ENCODE measurements at regions not wholly inside any gene's neighbourhood (a gene's known extent, or its start where the extent isn't known, plus 50 kb on each side); places are given as distances from the start of the nearest gene placed in this dataset.

DNA sequence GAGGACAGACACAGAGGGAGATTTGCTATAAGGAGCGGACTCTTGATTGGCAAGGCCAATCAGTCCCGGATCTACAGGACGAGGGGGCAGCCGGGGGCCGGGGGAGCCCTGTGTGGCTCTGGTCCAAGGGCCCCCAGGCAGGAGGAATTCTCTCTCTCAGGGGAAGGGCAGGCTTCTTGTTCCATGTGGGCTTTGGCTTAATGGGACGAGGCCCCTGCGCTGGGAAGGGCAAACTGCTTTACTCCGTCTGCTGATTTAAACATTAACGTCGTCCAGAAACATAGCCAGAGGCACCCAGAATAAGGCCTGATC lies 75.9 kb downstream of the TMEM18 start (continued):
- no peak for TF ChIP-seq IRF3 (IDR thresholded peaks at IDR 0.05; ENCODE audit: low read depth, low read length)
- TF ChIP-seq ELF1 (IDR thresholded peaks at IDR 0.05), result no peak
- TF ChIP-seq, protein P1, sequence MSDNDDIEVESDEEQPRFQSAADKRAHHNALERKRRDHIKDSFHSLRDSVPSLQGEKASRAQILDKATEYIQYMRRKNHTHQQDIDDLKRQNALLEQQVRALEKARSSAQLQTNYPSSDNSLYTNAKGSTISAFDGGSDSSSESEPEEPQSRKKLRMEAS (IDR thresholded peaks at IDR 0.05; ENCODE audit: low read depth), result no peak
- no peak for TF ChIP-seq YY1 (IDR thresholded peaks at IDR 0.05; ENCODE audit: low read depth)
- TF ChIP-seq GABPA (IDR thresholded peaks at IDR 0.05; ENCODE audit: low read depth), result no peak
- no peak for TF ChIP-seq POLR2AphosphoS5 (IDR thresholded peaks at IDR 0.05; ENCODE audit: low read depth, low read length)
- no peak for TF ChIP-seq MEF2A (IDR thresholded peaks at IDR 0.05; ENCODE audit: borderline replicate concordance, low read depth)
- no peak for TF ChIP-seq EP300 (IDR thresholded peaks at IDR 0.05; ENCODE audit: borderline replicate concordance in 1 of 2, low read depth in 1 of 2, low read length in 1 of 2)

DNA sequence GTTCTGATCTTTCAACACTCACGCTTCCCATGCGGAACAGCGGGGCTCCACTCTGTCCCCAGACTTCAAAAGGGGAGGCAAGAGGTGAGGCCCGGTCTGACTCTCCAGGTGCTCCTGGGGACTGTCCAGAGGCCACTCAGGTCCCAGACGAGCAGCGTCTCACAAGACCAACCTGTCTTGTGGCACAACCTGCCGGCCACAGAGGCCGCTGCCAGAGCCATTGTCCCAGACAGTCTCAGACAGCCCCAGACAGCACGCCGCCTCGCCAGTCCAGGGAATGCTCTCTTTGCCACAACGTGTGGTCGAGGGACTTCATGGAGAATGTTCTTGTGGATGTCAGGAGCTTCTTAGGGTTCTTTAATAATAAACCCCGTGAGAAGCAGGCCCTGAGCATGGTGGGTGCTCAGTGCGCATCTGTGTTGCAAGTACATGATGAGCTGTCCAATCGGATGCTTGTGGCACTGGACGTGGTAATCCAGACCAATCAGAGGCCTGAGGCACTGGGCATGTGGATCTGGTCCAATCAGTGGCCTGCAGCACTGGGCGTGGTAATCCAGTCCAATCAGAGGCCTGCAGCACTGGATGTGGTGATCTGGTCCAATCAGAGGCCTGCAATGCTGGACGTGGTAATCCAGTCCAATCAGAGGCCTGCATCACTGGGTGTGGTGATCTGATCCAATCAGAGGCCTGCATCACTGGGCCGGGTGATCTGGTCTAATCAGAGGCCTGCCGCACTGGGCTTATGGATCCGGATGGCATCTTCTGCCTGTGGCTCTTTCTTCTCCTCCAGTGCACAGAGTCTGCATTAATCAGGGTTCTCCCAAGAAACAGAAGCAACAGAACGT lies 76.4 kb downstream of the TMEM18 start:
- TF ChIP-seq FOSL2 (IDR thresholded peaks at IDR 0.05; ENCODE audit: borderline replicate concordance, low read depth), result no peak
- CTCF ChIA-PET, result interaction anchor here (0.7 kb wide), 2 partner anchors 9 to 14 kb away, joined by 3 read pairs; no protein-coding TSS in a partner anchor
- Histone ChIP-seq H3K9me3 (no peaks in the 10 kb centered on the region), H3K9ac (no peak overlapping the region), H3K4me3 (ENCODE audit: low read depth in 2 of 2, low read length in 1 of 2) (no peak overlapping the region), H3K27ac (ENCODE audit: low read depth in 2 of 2, low read length in 1 of 2) (no peak overlapping the region), H3K9me2 (no peaks in the 10 kb centered on the region), H3K79me2 (ENCODE audit: insufficient read depth) (no peaks in the 10 kb centered on the region), H3K36me3 (replicated peaks in 1 of 2; ENCODE audit: control insufficient read depth in 1 of 2, insufficient read depth in 2 of 2, low read length in 1 of 2) (no peaks in the 10 kb centered on the region), H3K4me1 (ENCODE audit: control insufficient read depth in 1 of 2, insufficient read depth in 2 of 2, low read depth in 1 of 2, low read length in 1 of 2) (peaks cover 0 to 42% of the 10 kb centered on the region in 2 experiments; a peak in 2 of 4 replicates), H3F3A (replicated peaks; ENCODE audit: insufficient read depth) (no peaks in the 10 kb centered on the region), H3K27me3 (ENCODE audit: insufficient read depth) (no peaks in the 10 kb centered on the region), H3K4me2 (no peak overlapping the region), H2AFZ (ENCODE audit: low read depth) (no peak overlapping the region), H4K20me1 (ENCODE audit: insufficient read depth) (no peaks in the 10 kb centered on the region)
- peak; percentile 41 for DNase-seq
- 52% methylated on average over 17 of the region's 23 CpGs for WGBS (ENCODE audit: low lambda C conversion rate)
- POLR2A ChIA-PET, result no interaction called here

GRCh38 chr2:599601-600000 lies 77.6 kb downstream of the TMEM18 start:
- no peak for TF ChIP-seq FOXM1 (IDR thresholded peaks at IDR 0.05; ENCODE audit: low read depth)
- TF ChIP-seq TEAD4 (IDR thresholded peaks at IDR 0.05; ENCODE audit: borderline replicate concordance, insufficient read depth), result no peak
- no peak for TF ChIP-seq PBX3 (IDR thresholded peaks at IDR 0.05)
- no peak for TF ChIP-seq GATA2 (CRISPR knock-in tag; IDR thresholded peaks at IDR 0.05)
- TF ChIP-seq TCF12 (IDR thresholded peaks at IDR 0.05), result no peak
- TF ChIP-seq USF2 (IDR thresholded peaks at IDR 0.05; ENCODE audit: borderline replicate concordance, low read depth, low read length), result no peak
- no peak for TF ChIP-seq IRF3 (IDR thresholded peaks at IDR 0.05; ENCODE audit: low read depth, low read length)
- TF ChIP-seq MEF2A (IDR thresholded peaks at IDR 0.05; ENCODE audit: borderline replicate concordance, low read depth), result no peak
- TF ChIP-seq, protein P2, sequence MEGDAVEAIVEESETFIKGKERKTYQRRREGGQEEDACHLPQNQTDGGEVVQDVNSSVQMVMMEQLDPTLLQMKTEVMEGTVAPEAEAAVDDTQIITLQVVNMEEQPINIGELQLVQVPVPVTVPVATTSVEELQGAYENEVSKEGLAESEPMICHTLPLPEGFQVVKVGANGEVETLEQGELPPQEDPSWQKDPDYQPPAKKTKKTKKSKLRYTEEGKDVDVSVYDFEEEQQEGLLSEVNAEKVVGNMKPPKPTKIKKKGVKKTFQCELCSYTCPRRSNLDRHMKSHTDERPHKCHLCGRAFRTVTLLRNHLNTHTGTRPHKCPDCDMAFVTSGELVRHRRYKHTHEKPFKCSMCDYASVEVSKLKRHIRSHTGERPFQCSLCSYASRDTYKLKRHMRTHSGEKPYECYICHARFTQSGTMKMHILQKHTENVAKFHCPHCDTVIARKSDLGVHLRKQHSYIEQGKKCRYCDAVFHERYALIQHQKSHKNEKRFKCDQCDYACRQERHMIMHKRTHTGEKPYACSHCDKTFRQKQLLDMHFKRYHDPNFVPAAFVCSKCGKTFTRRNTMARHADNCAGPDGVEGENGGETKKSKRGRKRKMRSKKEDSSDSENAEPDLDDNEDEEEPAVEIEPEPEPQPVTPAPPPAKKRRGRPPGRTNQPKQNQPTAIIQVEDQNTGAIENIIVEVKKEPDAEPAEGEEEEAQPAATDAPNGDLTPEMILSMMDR (IDR thresholded peaks at IDR 0.05), result no peak
- TF ChIP-seq YY1 (IDR thresholded peaks at IDR 0.05; ENCODE audit: low read depth), result no peak

More at GRCh38 chr2:599601-600000, 77.6 kb downstream of the TMEM18 start:
- no peaks in the 10 kb centered on the region for H3K9me2 ChIP-seq
- no peaks in the 10 kb centered on the region for H3K36me3 ChIP-seq (replicated peaks in 1 of 2; ENCODE audit: control insufficient read depth in 1 of 2, insufficient read depth in 2 of 2, low read length in 1 of 2)
- H3K4me1 ChIP-seq (ENCODE audit: control insufficient read depth in 1 of 2, insufficient read depth in 2 of 2, low read depth in 1 of 2, low read length in 1 of 2), result peaks cover 0 to 54% of the 10 kb centered on the region in 2 experiments; a peak in 2 of 4 replicates
- H3K79me2 ChIP-seq (ENCODE audit: insufficient read depth), result no peaks in the 10 kb centered on the region
- no peaks in the 10 kb centered on the region for H3K27me3 ChIP-seq (ENCODE audit: insufficient read depth)
- no peaks in the 10 kb centered on the region for H4K20me1 ChIP-seq (ENCODE audit: insufficient read depth)
- no peak overlapping the region; a peak in 1 of 4 replicates for H3K27ac ChIP-seq (ENCODE audit: low read depth in 2 of 2, low read length in 1 of 2)
- H3K4me2 ChIP-seq, result no peak overlapping the region
- ChIA-PET POLR2A (no interaction called here), CTCF (interaction anchor here (0.7 to 1.3 kb wide), 2 partner anchors 10 to 36 kb away, joined by 3 read pairs; no protein-coding TSS in a partner anchor)
- 35% methylated on average over 8 of the region's 8 CpGs for WGBS (ENCODE audit: low lambda C conversion rate)
- H3F3A ChIP-seq (replicated peaks; ENCODE audit: insufficient read depth), result no peaks in the 10 kb centered on the region
- no peak overlapping the region for H3K9ac ChIP-seq
- no peak for DNase-seq
- H2AFZ ChIP-seq (ENCODE audit: low read depth), result no peak overlapping the region
- H3K4me3 ChIP-seq (ENCODE audit: low read depth in 2 of 2, low read length in 1 of 2), result no peak overlapping the region
- H3K9me3 ChIP-seq, result no peaks in the 10 kb centered on the region
